GM12878 (cell line): ENCODE measurements at regions not wholly inside any gene's neighbourhood (a gene's known extent, or its start where the extent isn't known, plus 50 kb on each side); places are given as distances from the start of the nearest gene placed in this dataset.

ENCODE experiments used
- ATAC-seq: fragments of 200-7000 bp; cut with Tn5 transposase; 3 replicates; pipeline ENCODE4 v1.9.1; 2020; ENCODE audit warnings: mild to moderate bottlenecking, moderate library complexity
- BruUV-seq: library from RNA; stranded (reverse); fragments of 400-500 nt; replicated peaks from 2 replicates; lab custom pipeline; 2021; lab: Mats Ljungman, UMichigan
- CTCF ChIA-PET: fragments of 300-600 bp; sonication (Branson Sonifier 250); formaldehyde crosslinking; extraction: SDS; loops from one replicate; lab custom pipeline; 2021; ENCODE audit warnings: inconsistent platforms; lab: Yijun Ruan, JAX
- POLR2A ChIA-PET: fragments of 350-600 bp; formaldehyde crosslinking; extraction: SDS; loops from one replicate; lab custom pipeline; 2021; ENCODE audit warnings: inconsistent platforms; lab: Charles Lee
- RAD21 ChIA-PET: fragments of 300-600 bp; sonication (Branson Sonifier 250); formaldehyde crosslinking; loops from one replicate; lab custom pipeline; 2023; ENCODE audit warnings: antibody characterized with exemption; ENCODE audit not compliant: unreplicated experiment; lab: Charles Lee
- SMC1A ChIA-PET: fragments of 300-600 bp; sonication (Branson Sonifier 250); formaldehyde crosslinking; loops from one replicate; lab custom pipeline; 2023; ENCODE audit not compliant: unreplicated experiment, uncharacterized antibody; lab: Charles Lee
- DNase-seq: peaks from one replicate; pipeline ENCODE4 v3.0.0-alpha.2; 2011; ENCODE audit warnings: low read depth, low spot score
- FAIRE-seq: peaks from 3 replicates; lab custom pipeline; 2011; peaks lifted over from hg19 to GRCh38; lab: Jason Lieb, UNC
- H2AFZ ChIP-seq: 2 replicates; pipeline ENCODE4 v1.6.0; 2011; ENCODE audit warnings: low read depth, low read length, control low read depth; ENCODE audit not compliant: control insufficient read depth
- H3K27ac ChIP-seq: 2 replicates; pipeline ENCODE4 v1.5.1; 2011; ENCODE audit warnings: control low read depth; ENCODE audit not compliant: control insufficient read depth, insufficient read depth
- H3K27me3 ChIP-seq, 2 experiments: replicated peaks in 1 of 2; 2 replicates each; pipeline versions ENCODE4 v1.6.0 to v1.6.1; 2011; ENCODE audit warnings: low read length in 1 of 2; ENCODE audit not compliant: control insufficient read depth in 2 of 2, insufficient read depth in 2 of 2
- H3K36me3 ChIP-seq, 2 experiments: 2 replicates each; pipeline ENCODE4 v1.5.1; 2011; ENCODE audit warnings: low read length in 1 of 2; ENCODE audit not compliant: control insufficient read depth in 2 of 2, insufficient read depth in 2 of 2
- H3K4me1 ChIP-seq: 2 replicates; pipeline ENCODE4 v1.6.1; 2011; ENCODE audit warnings: mild to moderate bottlenecking, low read length, moderate library complexity, mixed read lengths; ENCODE audit not compliant: control insufficient read depth, insufficient read depth
- H3K4me2 ChIP-seq: 2 replicates; pipeline ENCODE4 v1.6.0; 2011; ENCODE audit warnings: control low read depth; ENCODE audit not compliant: control insufficient read depth, insufficient read depth
- H3K4me3 ChIP-seq: fragments of 200-600 bp; sonication (generic); 2 replicates; pipeline ENCODE4 v1.5.1; 2016
- H3K79me2 ChIP-seq: 2 replicates; pipeline ENCODE4 v1.6.0; 2011; ENCODE audit warnings: low read length; ENCODE audit not compliant: control insufficient read depth, insufficient read depth
- H3K9ac ChIP-seq: 2 replicates; pipeline ENCODE4 v1.8.0; 2011; ENCODE audit warnings: low read length, control low read depth, mixed read lengths; ENCODE audit not compliant: control insufficient read depth, insufficient read depth
- H3K9me3 ChIP-seq: replicated peaks from 3 replicates; pipeline ENCODE4 v1.5.1; 2011; ENCODE audit warnings: mild to moderate bottlenecking, low read length; ENCODE audit not compliant: control insufficient read depth, insufficient read depth
- H4K20me1 ChIP-seq: 2 replicates; pipeline ENCODE4 v1.6.0; 2011; ENCODE audit not compliant: control insufficient read depth, insufficient read depth
- CBX3 ChIP-seq: fragments of 200-600 bp; sonication (generic); IDR thresholded peaks from 2 replicates; pipeline ENCODE4 v1.6.1; 2016; ENCODE audit warnings: low read depth, borderline replicate concordance
- IKZF1 ChIP-seq: fragments of 450-650 bp; conservative IDR thresholded peaks from 2 replicates; pipeline ENCODE4 v1.6.1; 2017; ENCODE audit warnings: antibody characterized with exemption, mild to moderate bottlenecking
- KDM1A ChIP-seq: fragments of 200-600 bp; sonication (generic); IDR thresholded peaks from 2 replicates; pipeline ENCODE4 v1.6.1; 2016; ENCODE audit warnings: borderline replicate concordance
- NFIC ChIP-seq: IDR thresholded peaks from 2 replicates; pipeline ENCODE4 v1.6.1; 2012; ENCODE audit warnings: low read depth, mild to moderate bottlenecking, inconsistent platforms, low read length, moderate library complexity
- SMAD1 ChIP-seq: fragments of 450-650 bp; IDR thresholded peaks from 2 replicates; pipeline ENCODE4 v1.6.1; 2018; ENCODE audit warnings: mild to moderate bottlenecking, low read depth; ENCODE audit not compliant: partially characterized antibody
- TCF12 ChIP-seq: IDR thresholded peaks from 2 replicates; pipeline ENCODE4 v1.6.1; 2011; ENCODE audit warnings: low read depth, mild to moderate bottlenecking, low read length
- YBX1 ChIP-seq: fragments of 450-650 bp; IDR thresholded peaks from 2 replicates; pipeline ENCODE4 v1.6.1; 2016; ENCODE audit warnings: antibody characterized with exemption
- YY1 ChIP-seq: IDR thresholded peaks from 2 replicates; pipeline ENCODE4 v1.6.1; 2011; ENCODE audit warnings: low read depth, mild to moderate bottlenecking, low read length
- ZZZ3 ChIP-seq: IDR thresholded peaks from 2 replicates; pipeline ENCODE4 v1.6.1; 2011; ENCODE audit warnings: low read depth; ENCODE audit not compliant: control insufficient read depth, insufficient read length
- WGBS: methylation state at CpG from one replicate; pipeline ENCODE4 v1.1.6; 2016; ENCODE audit warnings: low lambda C conversion rate; ENCODE audit not compliant: insufficient replicate concordance, insufficient coverage; ENCODE audit errors: missing lambda C conversion rate; 5-methylcytosine and 5-hydroxymethylcytosine counted together
- in situ Hi-C: fragments of 300-500 bp; cut with MboI; formaldehyde crosslinking; loops from 9 replicates; pipeline ENCODE4 v1.14.3; 2018; ENCODE audit warnings: mixed read lengths
- intact Hi-C: fragments of 100-400 bp; cut with micrococcal nuclease; formaldehyde crosslinking; loops from one replicate; pipeline ENCODE4 v1.14.2; 2022; ENCODE audit not compliant: unreplicated experiment
- TF ChIP-seq, protein P1 (sequence below): fragments of 450-650 bp; formaldehyde crosslinking; IDR thresholded peaks from 2 replicates; pipeline ENCODE4 v1.5.0; 2022; ENCODE audit warnings: mild to moderate bottlenecking, missing genetic modification characterization
- TF ChIP-seq, protein P2 (sequence below): fragments of 450-650 bp; IDR thresholded peaks from 2 replicates; pipeline ENCODE4 v1.6.1; 2018; ENCODE audit warnings: borderline replicate concordance, mild to moderate bottlenecking; ENCODE audit not compliant: partially characterized antibody
- TF ChIP-seq, protein P3 (sequence below): fragments of 450-650 bp; IDR thresholded peaks from 2 replicates; pipeline ENCODE4 v1.6.1; 2017; ENCODE audit warnings: low read depth, mild to moderate bottlenecking, moderate library complexity
- TF ChIP-seq, protein P4 (sequence below): IDR thresholded peaks from 2 replicates; pipeline ENCODE4 v1.6.1; 2011; ENCODE audit warnings: mild to moderate bottlenecking, low read depth, low read length, moderate library complexity; ENCODE audit not compliant: insufficient replicate concordance
- TF ChIP-seq, protein P5 (sequence below): fragments of 450-650 bp; IDR thresholded peaks from 2 replicates; pipeline ENCODE4 v1.6.1; 2017; ENCODE audit warnings: mild to moderate bottlenecking, low read depth, inconsistent platforms; ENCODE audit not compliant: poor library complexity, severe bottlenecking

DNA sequence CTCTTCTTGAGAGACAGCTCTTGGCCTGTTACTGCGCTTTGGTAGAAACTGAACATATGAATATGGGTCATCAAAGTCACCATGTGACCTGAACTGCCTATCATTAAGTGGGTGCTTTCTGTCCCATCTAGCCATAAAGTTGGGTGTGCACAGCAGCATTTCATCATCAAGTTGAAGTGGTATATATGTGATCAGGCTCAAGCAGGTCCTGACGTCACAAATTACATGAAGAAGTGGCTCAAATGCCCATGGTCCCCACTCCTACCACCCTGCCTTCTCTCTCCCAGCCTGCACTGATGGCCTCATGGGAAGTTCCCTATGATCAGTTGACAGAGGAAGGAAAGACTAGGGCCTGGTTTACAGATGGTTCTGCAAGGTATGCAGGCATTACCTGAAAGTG is 308.8 kb upstream of the MGAT4C start:
- Histone ChIP-seq H2AFZ (no peak overlapping the region), H3K4me2 (no peak overlapping the region), H3K4me1 (no peaks in the 10 kb centered on the region), H3K27ac (no peak overlapping the region), H3K9ac (no peak overlapping the region), H3K27me3 (no peaks in the 10 kb centered on the region), H3K36me3 (no peaks in the 10 kb centered on the region), H3K79me2 (no peaks in the 10 kb centered on the region), H3K4me3 (no peak overlapping the region), H4K20me1 (no peaks in the 10 kb centered on the region), H3K9me3 (no peaks in the 10 kb centered on the region)
- 23% methylated on average over 2 of the region's 2 CpGs for WGBS
- ChIA-PET RAD21 (no interaction called here), POLR2A (no interaction called here), SMC1A (no interaction called here), CTCF (no interaction called here)
- ATAC-seq (no peak), FAIRE-seq (no peak), DNase-seq (no peak)
- in situ Hi-C loops (no loop called here), intact Hi-C loops (no loop called here)
- BruUV-seq, result no TSS peak
- TF ChIP-seq, protein P1, sequence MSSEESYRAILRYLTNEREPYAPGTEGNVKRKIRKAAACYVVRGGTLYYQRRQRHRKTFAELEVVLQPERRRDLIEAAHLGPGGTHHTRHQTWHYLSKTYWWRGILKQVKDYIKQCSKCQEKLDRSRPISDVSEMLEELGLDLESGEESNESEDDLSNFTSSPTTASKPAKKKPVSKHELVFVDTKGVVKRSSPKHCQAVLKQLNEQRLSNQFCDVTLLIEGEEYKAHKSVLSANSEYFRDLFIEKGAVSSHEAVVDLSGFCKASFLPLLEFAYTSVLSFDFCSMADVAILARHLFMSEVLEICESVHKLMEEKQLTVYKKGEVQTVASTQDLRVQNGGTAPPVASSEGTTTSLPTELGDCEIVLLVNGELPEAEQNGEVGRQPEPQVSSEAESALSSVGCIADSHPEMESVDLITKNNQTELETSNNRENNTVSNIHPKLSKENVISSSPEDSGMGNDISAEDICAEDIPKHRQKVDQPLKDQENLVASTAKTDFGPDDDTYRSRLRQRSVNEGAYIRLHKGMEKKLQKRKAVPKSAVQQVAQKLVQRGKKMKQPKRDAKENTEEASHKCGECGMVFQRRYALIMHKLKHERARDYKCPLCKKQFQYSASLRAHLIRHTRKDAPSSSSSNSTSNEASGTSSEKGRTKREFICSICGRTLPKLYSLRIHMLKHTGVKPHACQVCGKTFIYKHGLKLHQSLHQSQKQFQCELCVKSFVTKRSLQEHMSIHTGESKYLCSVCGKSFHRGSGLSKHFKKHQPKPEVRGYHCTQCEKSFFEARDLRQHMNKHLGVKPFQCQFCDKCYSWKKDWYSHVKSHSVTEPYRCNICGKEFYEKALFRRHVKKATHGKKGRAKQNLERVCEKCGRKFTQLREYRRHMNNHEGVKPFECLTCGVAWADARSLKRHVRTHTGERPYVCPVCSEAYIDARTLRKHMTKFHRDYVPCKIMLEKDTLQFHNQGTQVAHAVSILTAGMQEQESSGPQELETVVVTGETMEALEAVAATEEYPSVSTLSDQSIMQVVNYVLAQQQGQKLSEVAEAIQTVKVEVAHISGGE (CRISPR knock-in tag), result no peak
- no peak for TF ChIP-seq IKZF1
- TF ChIP-seq, protein P2, sequence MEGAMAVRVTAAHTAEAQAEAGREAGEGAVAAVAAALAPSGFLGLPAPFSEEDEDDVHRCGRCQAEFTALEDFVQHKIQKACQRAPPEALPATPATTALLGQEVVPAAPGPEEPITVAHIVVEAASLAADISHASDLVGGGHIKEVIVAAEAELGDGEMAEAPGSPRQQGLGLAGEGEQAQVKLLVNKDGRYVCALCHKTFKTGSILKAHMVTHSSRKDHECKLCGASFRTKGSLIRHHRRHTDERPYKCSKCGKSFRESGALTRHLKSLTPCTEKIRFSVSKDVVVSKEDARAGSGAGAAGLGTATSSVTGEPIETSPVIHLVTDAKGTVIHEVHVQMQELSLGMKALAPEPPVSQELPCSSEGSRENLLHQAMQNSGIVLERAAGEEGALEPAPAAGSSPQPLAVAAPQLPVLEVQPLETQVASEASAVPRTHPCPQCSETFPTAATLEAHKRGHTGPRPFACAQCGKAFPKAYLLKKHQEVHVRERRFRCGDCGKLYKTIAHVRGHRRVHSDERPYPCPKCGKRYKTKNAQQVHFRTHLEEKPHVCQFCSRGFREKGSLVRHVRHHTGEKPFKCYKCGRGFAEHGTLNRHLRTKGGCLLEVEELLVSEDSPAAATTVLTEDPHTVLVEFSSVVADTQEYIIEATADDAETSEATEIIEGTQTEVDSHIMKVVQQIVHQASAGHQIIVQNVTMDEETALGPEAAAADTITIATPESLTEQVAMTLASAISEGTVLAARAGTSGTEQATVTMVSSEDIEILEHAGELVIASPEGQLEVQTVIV, result no peak
- no peak for TF ChIP-seq ZZZ3
- no peak for TF ChIP-seq CBX3
- TF ChIP-seq, protein P3, sequence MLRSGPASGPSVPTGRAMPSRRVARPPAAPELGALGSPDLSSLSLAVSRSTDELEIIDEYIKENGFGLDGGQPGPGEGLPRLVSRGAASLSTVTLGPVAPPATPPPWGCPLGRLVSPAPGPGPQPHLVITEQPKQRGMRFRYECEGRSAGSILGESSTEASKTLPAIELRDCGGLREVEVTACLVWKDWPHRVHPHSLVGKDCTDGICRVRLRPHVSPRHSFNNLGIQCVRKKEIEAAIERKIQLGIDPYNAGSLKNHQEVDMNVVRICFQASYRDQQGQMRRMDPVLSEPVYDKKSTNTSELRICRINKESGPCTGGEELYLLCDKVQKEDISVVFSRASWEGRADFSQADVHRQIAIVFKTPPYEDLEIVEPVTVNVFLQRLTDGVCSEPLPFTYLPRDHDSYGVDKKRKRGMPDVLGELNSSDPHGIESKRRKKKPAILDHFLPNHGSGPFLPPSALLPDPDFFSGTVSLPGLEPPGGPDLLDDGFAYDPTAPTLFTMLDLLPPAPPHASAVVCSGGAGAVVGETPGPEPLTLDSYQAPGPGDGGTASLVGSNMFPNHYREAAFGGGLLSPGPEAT, result no peak
- TF ChIP-seq, protein P4, sequence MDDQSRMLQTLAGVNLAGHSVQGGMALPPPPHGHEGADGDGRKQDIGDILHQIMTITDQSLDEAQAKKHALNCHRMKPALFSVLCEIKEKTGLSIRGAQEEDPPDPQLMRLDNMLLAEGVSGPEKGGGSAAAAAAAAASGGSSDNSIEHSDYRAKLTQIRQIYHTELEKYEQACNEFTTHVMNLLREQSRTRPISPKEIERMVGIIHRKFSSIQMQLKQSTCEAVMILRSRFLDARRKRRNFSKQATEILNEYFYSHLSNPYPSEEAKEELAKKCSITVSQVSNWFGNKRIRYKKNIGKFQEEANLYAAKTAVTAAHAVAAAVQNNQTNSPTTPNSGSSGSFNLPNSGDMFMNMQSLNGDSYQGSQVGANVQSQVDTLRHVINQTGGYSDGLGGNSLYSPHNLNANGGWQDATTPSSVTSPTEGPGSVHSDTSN, result no peak
- TF ChIP-seq YY1, result no peak
- no peak for TF ChIP-seq SMAD1
- TF ChIP-seq YBX1, result no peak
- TF ChIP-seq KDM1A, result no peak
- no peak for TF ChIP-seq TCF12
- TF ChIP-seq, protein P5, sequence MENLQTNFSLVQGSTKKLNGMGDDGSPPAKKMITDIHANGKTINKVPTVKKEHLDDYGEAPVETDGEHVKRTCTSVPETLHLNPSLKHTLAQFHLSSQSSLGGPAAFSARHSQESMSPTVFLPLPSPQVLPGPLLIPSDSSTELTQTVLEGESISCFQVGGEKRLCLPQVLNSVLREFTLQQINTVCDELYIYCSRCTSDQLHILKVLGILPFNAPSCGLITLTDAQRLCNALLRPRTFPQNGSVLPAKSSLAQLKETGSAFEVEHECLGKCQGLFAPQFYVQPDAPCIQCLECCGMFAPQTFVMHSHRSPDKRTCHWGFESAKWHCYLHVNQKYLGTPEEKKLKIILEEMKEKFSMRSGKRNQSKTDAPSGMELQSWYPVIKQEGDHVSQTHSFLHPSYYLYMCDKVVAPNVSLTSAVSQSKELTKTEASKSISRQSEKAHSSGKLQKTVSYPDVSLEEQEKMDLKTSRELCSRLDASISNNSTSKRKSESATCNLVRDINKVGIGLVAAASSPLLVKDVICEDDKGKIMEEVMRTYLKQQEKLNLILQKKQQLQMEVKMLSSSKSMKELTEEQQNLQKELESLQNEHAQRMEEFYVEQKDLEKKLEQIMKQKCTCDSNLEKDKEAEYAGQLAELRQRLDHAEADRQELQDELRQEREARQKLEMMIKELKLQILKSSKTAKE, result no peak
- TF ChIP-seq NFIC, result no peak
